Aorta (tissue), 5 donors: ENCODE measurements at regions not wholly inside any gene's neighbourhood (a gene's known extent, or its start where the extent isn't known, plus 50 kb on each side); places are given as distances from the start of the nearest gene placed in this dataset.
"Not testable (repeated sequence)": the region's sequence is repeated elsewhere in the genome, so short reads cannot be mapped to it uniquely, and the experiment has no call there.

Source experiments
- ATAC-seq: fragments of 200-7000 bp; cut with Tn5 transposase; one replicate; pipeline ENCODE4 v1.9.1; 2022; ENCODE audit warnings: moderate library complexity; ENCODE audit not compliant: low FRiP score
- DNase-seq, 2 donors: peaks; one replicate each; pipeline ENCODE4 v3.0.0-alpha.2; 2020
- H3K27ac ChIP-seq, 2 donors: one replicate each; pipeline ENCODE4 v1.5.1; 2013; ENCODE audit warnings: low read length in 2 of 2, mild to moderate bottlenecking in 2 of 2, moderate library complexity in 2 of 2, control low read depth in 1 of 2, inconsistent platforms in 1 of 2, low read depth in 1 of 2
- H3K27me3 ChIP-seq, 2 donors: one replicate each; pipeline ENCODE4 v1.6.1; 2013; ENCODE audit warnings: control low read depth in 1 of 2, low read length in 1 of 2, mild to moderate bottlenecking in 1 of 2, moderate library complexity in 1 of 2; ENCODE audit not compliant: insufficient read depth in 2 of 2, control insufficient read depth in 1 of 2
- H3K36me3 ChIP-seq, 2 donors: one replicate each; pipeline ENCODE4 v1.6.1; 2013; ENCODE audit warnings: control low read depth in 1 of 2, low read length in 1 of 2, mild to moderate bottlenecking in 1 of 2; ENCODE audit not compliant: insufficient read depth in 2 of 2, control insufficient read depth in 1 of 2
- H3K4me1 ChIP-seq, 2 donors: one replicate each; pipeline ENCODE4 v1.6.1; 2013; ENCODE audit warnings: low read length in 2 of 2, control low read depth in 1 of 2, mild to moderate bottlenecking in 1 of 2, moderate library complexity in 1 of 2; ENCODE audit not compliant: insufficient read depth in 2 of 2, control insufficient read depth in 1 of 2
- H3K4me3 ChIP-seq, 2 donors: one replicate each; pipeline ENCODE4 v1.5.1; 2013; ENCODE audit warnings: low read length in 2 of 2, control low read depth in 1 of 2, mild to moderate bottlenecking in 1 of 2
- H3K9me3 ChIP-seq: one replicate; pipeline ENCODE4 v1.6.1; 2013; ENCODE audit warnings: mild to moderate bottlenecking, low read length; ENCODE audit not compliant: control insufficient read depth
- WGBS, 2 donors: extraction: QIAGEN DNeasy Blood & Tissue Kit; methylation state at CpG; one replicate each; pipeline ENCODE4 v1.1.7; 2013; 5-methylcytosine and 5-hydroxymethylcytosine counted together
- intact Hi-C, 2 donors: fragments of 100-400 bp; cut with DNase I; formaldehyde crosslinking; loops; one replicate each; pipeline versions ENCODE4 v1.14.2 to v1.15.0; 2022
- donor health status: healthy with polysubstance abuse.
- donor health status: Bipolar disorder and iron deficiency.
- donor health status: DM: no; HTN: no; CAD: no.
- donor health status: DM: no; HTN: no; CAD: no.
- donor health status: DM: yes; HTN: yes; CAD: no.

DNA sequence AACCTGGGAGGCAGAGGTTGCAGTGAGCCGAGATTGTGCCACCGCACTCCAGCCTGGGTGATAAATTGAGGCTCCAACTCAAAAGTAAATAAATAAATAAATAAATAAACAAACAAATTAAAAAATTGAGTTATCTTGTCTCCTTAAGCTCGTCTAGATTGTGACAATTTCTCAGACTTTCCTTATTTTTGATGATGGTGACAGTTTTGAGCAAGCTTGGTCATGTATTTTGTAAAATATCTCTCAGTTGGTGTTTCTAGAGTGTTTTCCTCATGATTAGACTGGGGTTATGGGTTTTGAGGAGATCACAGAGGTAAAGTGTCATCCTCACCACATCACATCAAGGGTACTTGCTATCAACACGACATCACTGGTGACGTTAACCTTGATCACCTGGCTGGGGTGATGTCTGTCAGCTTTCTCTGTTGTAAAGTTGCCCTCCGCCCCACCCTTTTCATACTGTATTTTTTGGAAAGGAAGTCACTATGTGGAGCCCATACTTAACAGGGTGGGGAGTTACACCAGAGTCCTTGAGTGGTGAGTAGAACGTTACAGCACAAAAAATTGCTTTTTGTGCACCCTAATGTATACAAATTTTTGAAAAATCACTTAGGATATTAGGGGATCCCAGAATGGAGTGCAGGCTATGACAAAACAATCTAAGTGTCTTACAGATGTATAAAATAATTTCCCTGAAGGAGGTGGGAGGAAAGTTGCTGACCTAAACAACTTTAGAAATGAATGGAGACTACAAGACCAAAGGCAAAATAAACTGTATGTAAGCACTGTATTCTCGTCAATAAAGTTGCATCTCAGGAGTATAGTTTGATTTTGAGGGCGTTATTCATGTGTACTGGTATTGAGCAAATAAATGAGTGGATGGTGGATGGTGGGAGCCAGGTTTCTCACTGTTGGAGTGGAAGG is 116.4 kb upstream of the SGK1 start:
- intact Hi-C loops = no loop called here
- Histone ChIP-seq H3K9me3 (no peaks in the 10 kb centered on the region), H3K27me3 (no peaks in the 10 kb centered on the region), H3K27ac (no peak overlapping the region), H3K4me3 (no peak overlapping the region), H3K36me3 (no peaks in the 10 kb centered on the region), H3K4me1 (no peaks in the 10 kb centered on the region)
- DNase-seq = no peak
- WGBS, 2 donors = 91 to 93% methylated on average over 9 of the region's 9 CpGs
- no peak for ATAC-seq

DNA sequence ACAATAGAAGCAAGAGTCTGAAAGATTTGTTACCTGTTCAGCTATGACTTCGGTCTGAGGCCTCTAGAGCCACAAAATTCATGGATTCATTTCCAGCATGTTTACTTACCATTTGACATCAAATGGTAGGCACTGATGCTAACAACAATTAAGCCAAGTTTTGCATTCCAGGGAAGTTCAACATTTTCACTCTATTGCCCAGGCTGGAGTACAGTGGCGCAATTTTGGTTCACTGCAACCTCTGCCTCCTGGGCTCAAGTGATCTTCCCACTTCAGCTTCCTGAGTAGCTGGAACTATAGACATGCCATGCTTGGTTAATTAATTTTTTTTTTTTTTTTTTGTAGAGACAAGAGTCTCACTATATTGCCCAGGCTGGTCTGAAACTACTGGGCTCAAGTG is 114.1 kb upstream of the SGK1 start:
- H3K4me3 ChIP-seq = no peak overlapping the region
- H3K27ac ChIP-seq = no peak overlapping the region
- H3K4me1 ChIP-seq = no peaks in the 10 kb centered on the region
- no peak for ATAC-seq
- H3K9me3 ChIP-seq = no peaks in the 10 kb centered on the region
- H3K36me3 ChIP-seq = no peaks in the 10 kb centered on the region
- no peaks in the 10 kb centered on the region for H3K27me3 ChIP-seq
- intact Hi-C loops = no loop called here
- DNase-seq = no peak
- WGBS, 2 donors = 50 to 70% methylated on average over 2 of the region's 2 CpGs

DNA sequence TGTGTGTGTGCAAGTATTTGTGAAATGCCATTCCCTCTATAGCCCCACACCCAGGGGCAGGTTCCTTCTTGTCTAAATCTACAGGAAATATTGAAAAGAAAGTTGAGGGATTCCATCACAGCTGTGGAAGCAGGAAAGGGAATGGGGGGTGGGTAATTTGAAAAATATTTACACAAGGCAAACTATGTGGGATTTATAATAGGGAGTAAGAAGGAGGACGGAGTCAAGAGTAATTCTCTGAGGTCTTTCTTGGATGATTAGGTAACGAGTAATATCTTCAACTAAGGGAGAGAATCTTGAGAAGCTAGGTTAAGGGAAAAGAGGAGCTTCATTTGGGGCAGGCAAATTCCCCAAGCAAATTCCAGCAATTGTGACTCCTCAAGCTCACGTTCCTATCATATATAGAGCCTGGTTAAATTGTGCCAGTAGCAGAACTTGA is 113.5 kb upstream of the SGK1 start:
- no peak for ATAC-seq
- Histone ChIP-seq H3K27me3 (no peaks in the 10 kb centered on the region), H3K4me3 (no peak overlapping the region), H3K36me3 (no peaks in the 10 kb centered on the region), H3K4me1 (no peaks in the 10 kb centered on the region), H3K27ac (no peak overlapping the region), H3K9me3 (no peaks in the 10 kb centered on the region)
- intact Hi-C loops = no loop called here
- WGBS, 2 donors = 65 to 75% methylated on average over 3 of the region's 3 CpGs
- no peak for DNase-seq

DNA sequence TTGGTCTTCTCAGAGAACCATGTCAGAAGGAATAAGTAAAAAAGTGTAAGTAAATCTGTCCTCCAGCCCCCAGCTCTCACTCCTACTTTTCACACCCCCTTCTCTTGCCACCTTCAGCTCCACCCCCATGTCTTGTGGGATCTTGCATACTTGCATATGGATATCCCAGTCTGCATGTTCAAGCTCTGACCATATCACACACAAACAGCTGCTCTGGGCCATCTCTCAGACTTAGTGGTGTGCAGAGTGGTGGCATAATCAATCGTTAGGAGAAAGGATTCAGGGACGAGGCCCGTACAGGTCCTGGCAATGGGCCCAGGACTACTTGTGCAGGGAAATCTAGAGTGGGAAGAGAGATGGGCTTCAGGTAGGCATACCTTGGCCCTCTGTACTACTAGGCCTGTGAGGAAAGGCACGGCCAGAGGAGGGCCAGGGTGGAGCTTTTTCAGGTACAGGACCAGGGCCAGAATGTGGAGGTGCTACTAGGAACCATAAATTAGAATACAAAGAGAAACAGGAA is 112.0 kb upstream of the SGK1 start:
- Histone ChIP-seq H3K4me3 (no peak overlapping the region), H3K27me3 (no peaks in the 10 kb centered on the region), H3K9me3 (no peaks in the 10 kb centered on the region), H3K4me1 (no peaks in the 10 kb centered on the region), H3K27ac (no peak overlapping the region), H3K36me3 (no peaks in the 10 kb centered on the region)
- no peak for ATAC-seq
- no peak for DNase-seq
- intact Hi-C loops = no loop called here
- WGBS, 2 donors = 83 to 88% methylated on average over 4 of the region's 4 CpGs

DNA sequence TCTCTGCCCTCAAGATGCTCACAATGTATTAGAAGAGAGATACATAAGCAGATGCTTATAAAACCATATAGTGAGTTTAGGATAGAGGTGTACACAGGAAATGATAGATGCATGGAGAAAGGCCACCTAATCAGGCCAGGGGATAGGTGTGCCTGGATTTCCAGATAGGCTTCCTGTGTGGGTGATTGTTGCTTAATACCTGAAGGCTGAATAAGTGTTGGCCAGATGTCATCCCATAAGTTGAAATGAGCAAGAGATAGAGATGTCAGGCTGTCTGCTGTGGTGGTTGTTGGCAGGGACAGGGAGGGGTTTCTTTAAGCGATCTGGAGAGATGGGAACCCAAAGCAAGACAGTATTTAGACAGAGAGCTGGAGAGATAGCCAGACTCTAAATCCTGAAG is 109.8 kb upstream of the SGK1 start:
- 91 to 96% methylated on average over 1 of the region's 1 CpG for WGBS, 2 donors
- H3K4me1 ChIP-seq = no peaks in the 10 kb centered on the region
- H3K4me3 ChIP-seq = no peak overlapping the region
- no peak for DNase-seq
- H3K9me3 ChIP-seq = no peaks in the 10 kb centered on the region
- no peaks in the 10 kb centered on the region for H3K27me3 ChIP-seq
- H3K36me3 ChIP-seq = no peaks in the 10 kb centered on the region
- no peak for ATAC-seq
- intact Hi-C loops = no loop called here
- H3K27ac ChIP-seq = no peak overlapping the region

DNA sequence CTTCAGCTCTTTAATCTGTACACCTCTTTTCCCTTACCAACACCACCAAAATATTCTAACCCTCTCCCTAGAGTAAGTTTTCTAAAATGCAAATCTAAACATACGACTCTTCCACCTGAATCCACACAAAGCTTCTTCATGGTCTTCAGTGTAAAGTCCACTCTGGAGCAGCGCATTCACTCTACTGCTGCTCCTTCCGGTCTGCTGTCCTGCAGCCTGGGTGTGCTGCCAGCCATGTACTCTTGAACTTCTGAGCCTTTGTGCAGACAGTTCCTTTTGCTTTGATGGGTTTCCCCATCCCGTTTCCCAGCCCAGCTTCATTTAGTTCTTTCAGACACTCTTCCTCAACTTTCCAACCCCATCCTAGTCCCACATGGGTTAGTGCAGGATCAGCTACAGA is 108.7 kb upstream of the SGK1 start:
- H3K36me3 ChIP-seq = no peaks in the 10 kb centered on the region
- WGBS, 2 donors = 73 to 90% methylated on average over 4 of the region's 4 CpGs
- DNase-seq = no peak

DNA sequence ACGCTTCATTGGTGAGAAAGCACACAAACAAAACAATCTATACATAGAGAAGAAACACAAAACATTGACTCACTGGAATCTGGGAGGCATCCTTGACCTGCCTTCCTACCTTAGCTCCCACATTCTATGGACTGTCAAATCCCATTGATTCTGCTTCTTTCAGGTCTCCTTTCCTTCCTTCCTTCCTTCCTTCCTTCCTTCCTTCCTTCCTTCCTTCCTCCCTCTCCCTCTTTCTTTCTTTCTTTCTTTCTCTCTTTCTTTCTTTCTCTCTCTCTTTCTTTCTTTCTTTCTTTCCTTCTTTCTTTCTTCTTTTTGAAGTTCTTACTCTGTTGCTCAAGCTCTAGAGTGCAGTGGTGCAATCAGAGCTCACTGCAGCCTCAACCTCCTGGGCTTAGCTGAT is 108.0 kb upstream of the SGK1 start:
- 94 to 100% methylated on average over 1 of the region's 1 CpG for WGBS, 2 donors
- ATAC-seq, intact Hi-C loops: not testable (repeated sequence)

More for the DNA sequence above, 108.7 kb upstream of the SGK1 start:
- H3K27ac ChIP-seq = no peak overlapping the region
- no peaks in the 10 kb centered on the region for H3K27me3 ChIP-seq
- intact Hi-C loops = no loop called here
- no peak overlapping the region for H3K4me3 ChIP-seq
- ATAC-seq = no peak
- no peaks in the 10 kb centered on the region for H3K4me1 ChIP-seq
- no peaks in the 10 kb centered on the region for H3K9me3 ChIP-seq

DNA sequence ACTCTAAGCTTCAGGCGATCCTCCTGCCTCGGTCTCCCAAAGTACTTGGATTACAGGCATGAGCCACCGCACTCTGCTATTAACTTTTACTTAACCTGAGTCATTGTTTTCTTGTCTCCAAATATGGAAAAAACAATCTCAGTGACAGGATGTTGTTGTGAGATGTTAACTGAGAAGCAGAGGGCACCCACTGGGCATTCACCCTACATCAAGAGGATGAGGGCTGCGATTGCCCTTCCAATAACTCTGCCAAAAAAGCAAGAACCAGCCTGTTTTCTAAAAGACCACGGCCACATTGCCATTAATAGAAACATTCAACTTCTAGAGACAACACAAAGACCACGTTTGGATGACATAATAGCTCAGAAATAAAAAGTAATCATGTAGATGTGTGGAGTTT is 107.6 kb upstream of the SGK1 start:
- H3K27me3 ChIP-seq = no peaks in the 10 kb centered on the region
- ATAC-seq (no peak), DNase-seq (no peak)
- no peaks in the 10 kb centered on the region for H3K36me3 ChIP-seq
- H3K4me3 ChIP-seq = no peak overlapping the region
- 72 to 73% methylated on average over 6 of the region's 6 CpGs for WGBS, 2 donors
- H3K4me1 ChIP-seq = no peaks in the 10 kb centered on the region
- intact Hi-C loops = no loop called here
- no peaks in the 10 kb centered on the region for H3K9me3 ChIP-seq
- H3K27ac ChIP-seq = no peak overlapping the region

More for the DNA sequence above, 108.0 kb upstream of the SGK1 start:
- H3K9me3 ChIP-seq, H3K36me3 ChIP-seq, H3K4me3 ChIP-seq, H3K4me1 ChIP-seq, H3K27ac ChIP-seq, DNase-seq, H3K27me3 ChIP-seq: not testable (repeated sequence)

DNA sequence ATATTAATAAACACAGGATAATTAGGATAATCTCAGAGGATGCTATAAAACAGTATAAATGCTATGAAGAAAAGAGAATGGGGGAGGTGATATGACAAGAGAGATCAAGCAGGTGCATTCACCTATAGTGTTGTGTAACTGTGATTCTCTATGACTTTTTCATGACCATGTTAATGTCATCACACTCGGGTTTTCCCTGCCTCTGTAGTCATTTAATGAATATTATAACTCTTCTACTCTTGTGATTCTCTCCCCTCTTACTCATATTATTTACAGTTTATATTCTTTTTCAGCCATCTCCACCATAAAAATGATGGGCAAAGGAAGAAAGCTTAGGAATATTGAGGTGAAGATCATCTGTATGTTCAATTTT is 106.9 kb upstream of the SGK1 start:
- H3K4me1 ChIP-seq = no peaks in the 10 kb centered on the region
- no peak overlapping the region for H3K4me3 ChIP-seq
- H3K36me3 ChIP-seq = no peaks in the 10 kb centered on the region
- 84 to 90% methylated on average over 1 of the region's 1 CpG for WGBS, 2 donors
- no peak overlapping the region for H3K27ac ChIP-seq
- no peaks in the 10 kb centered on the region for H3K9me3 ChIP-seq
- H3K27me3 ChIP-seq = no peaks in the 10 kb centered on the region
- DNase-seq = no peak
- ATAC-seq = no peak
- intact Hi-C loops = no loop called here
